Panc1 (cell line): ENCODE measurements at regions not wholly inside any gene's neighbourhood (a gene's known extent, or its start where the extent isn't known, plus 50 kb on each side); places are given as distances from the start of the nearest gene placed in this dataset.

Experiments
- CTCF ChIP-seq: fragments of 450-650 bp; IDR thresholded peaks from 2 replicates; pipeline ENCODE4 v1.5.1; 2017; ENCODE audit warnings: mild to moderate bottlenecking
- POLR2AphosphoS5 ChIP-seq: IDR thresholded peaks from 2 replicates; pipeline ENCODE4 v1.6.1; 2012; ENCODE audit warnings: mild to moderate bottlenecking, low read depth, low read length, moderate library complexity
- REST ChIP-seq, 2 experiments: IDR thresholded peaks; 2 replicates each; pipeline ENCODE4 v1.6.1; 2011 to 2012; ENCODE audit warnings: low read depth in 2 of 2, control low read depth in 1 of 2, low read length in 1 of 2, mild to moderate bottlenecking in 1 of 2, moderate library complexity in 1 of 2; ENCODE audit not compliant: insufficient read depth in 1 of 2
- SIN3A ChIP-seq: IDR thresholded peaks from 2 replicates; pipeline ENCODE4 v1.6.1; 2012; ENCODE audit warnings: low read depth, mild to moderate bottlenecking, low read length, moderate library complexity, borderline replicate concordance; ENCODE audit not compliant: insufficient read depth
- TCF7L2 ChIP-seq: IDR thresholded peaks from 2 replicates; pipeline ENCODE4 v1.6.1; 2011; ENCODE audit warnings: mild to moderate bottlenecking, low read depth, low read length, inconsistent platforms

- no peak for TF ChIP-seq REST (IDR thresholded peaks at IDR 0.05; ENCODE audit: insufficient read depth in 1 of 2, low read depth in 2 of 2, low read length in 1 of 2)
- TF ChIP-seq CTCF, result no peak
- TF ChIP-seq POLR2AphosphoS5, result no peak
- no peak for TF ChIP-seq SIN3A
- TF ChIP-seq TCF7L2, result no peak
These were observed 1370.8 kb downstream of the AACS start for GRCh38 chr12:126436041-126436440.
